Skeletal muscle tissue (tissue), 3 donors: ENCODE measurements at regions not wholly inside any gene's neighbourhood (a gene's known extent, or its start where the extent isn't known, plus 50 kb on each side); places are given as distances from the start of the nearest gene placed in this dataset.
"Not testable (repeated sequence)": the region's sequence is repeated elsewhere in the genome, so short reads cannot be mapped to it uniquely, and the experiment has no call there.

Source experiments
- H3K27ac ChIP-seq: one replicate; pipeline ENCODE4 v1.7.0; 2013; ENCODE audit warnings: mild to moderate bottlenecking, low read depth, low read length, inconsistent platforms
- H3K27me3 ChIP-seq, 3 donors: one replicate each; pipeline ENCODE4 v1.7.0; 2013; ENCODE audit warnings: low read length in 3 of 3; ENCODE audit not compliant: control insufficient read depth in 3 of 3, insufficient read depth in 3 of 3
- H3K36me3 ChIP-seq, 3 donors: one replicate each; pipeline ENCODE4 v1.7.0; 2013; ENCODE audit warnings: low read length in 3 of 3; ENCODE audit not compliant: control insufficient read depth in 3 of 3, insufficient read depth in 3 of 3
- H3K4me1 ChIP-seq, 3 donors: one replicate each; pipeline ENCODE4 v1.7.0; 2013; ENCODE audit warnings: low read length in 3 of 3, mild to moderate bottlenecking in 3 of 3; ENCODE audit not compliant: control insufficient read depth in 3 of 3, insufficient read depth in 3 of 3
- H3K4me3 ChIP-seq, 3 donors: one replicate each; pipeline ENCODE4 v1.7.0; 2013; ENCODE audit warnings: low read length in 3 of 3
- H3K9ac ChIP-seq, 3 donors: one replicate each; pipeline ENCODE4 v1.7.0; 2013; ENCODE audit warnings: low read length in 3 of 3, mild to moderate bottlenecking in 3 of 3, moderate library complexity in 2 of 3, low read depth in 1 of 3
- H3K9me3 ChIP-seq, 3 donors: one replicate each; pipeline ENCODE4 v1.7.0; 2013; ENCODE audit warnings: low read length in 3 of 3; ENCODE audit not compliant: control insufficient read depth in 3 of 3
- donor health status: Osteomylitis.

GRCh38 chr1:105254906-105255305 is 1505.2 kb downstream of the AMY1C start:
- Histone ChIP-seq H3K27ac (no peak overlapping the region), H3K9me3 (peaks cover 0 to 2% (median 0%) of the 10 kb centered on the region in 3 donors), H3K4me3 (no peak overlapping the region), H3K36me3 (no peaks in the 10 kb centered on the region), H3K27me3 (no peaks in the 10 kb centered on the region), H3K9ac (no peak overlapping the region), H3K4me1 (no peaks in the 10 kb centered on the region)

- H3K36me3 ChIP-seq = no peaks in the 10 kb centered on the region
- peaks cover 0 to 2% (median 0%) of the 10 kb centered on the region in 3 donors for H3K9me3 ChIP-seq
- no peak overlapping the region for H3K27ac ChIP-seq
- H3K27me3 ChIP-seq = no peaks in the 10 kb centered on the region
- no peaks in the 10 kb centered on the region for H3K4me1 ChIP-seq
- no peak overlapping the region for H3K9ac ChIP-seq
- no peak overlapping the region for H3K4me3 ChIP-seq
Measured at GRCh38 chr1:105260001-105260400, 1510.3 kb downstream of the AMY1C start.

DNA sequence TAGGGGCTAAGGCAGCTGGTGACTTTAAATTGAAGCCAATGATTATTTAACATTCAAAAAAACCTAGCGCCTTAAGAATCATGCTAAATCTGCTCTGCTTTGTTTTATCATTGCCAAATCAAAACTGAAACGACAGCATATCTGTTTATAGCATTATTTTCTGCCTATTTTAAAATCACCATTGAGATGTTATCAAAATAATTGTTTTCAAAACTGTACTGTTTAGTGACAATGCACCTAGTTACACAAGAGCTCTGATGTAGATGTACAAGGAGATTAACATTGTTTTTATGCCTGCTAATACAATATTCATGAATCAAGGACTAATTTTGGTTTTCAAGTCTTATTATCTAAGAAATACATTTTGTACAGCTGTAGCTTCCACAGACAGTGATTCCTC is 1521.3 kb downstream of the AMY1C start:
- Histone ChIP-seq H3K9ac (no peak overlapping the region), H3K27me3 (no peaks in the 10 kb centered on the region), H3K4me1 (no peaks in the 10 kb centered on the region), H3K27ac (no peak overlapping the region), H3K4me3 (no peak overlapping the region), H3K9me3 (no peaks in the 10 kb centered on the region), H3K36me3 (no peaks in the 10 kb centered on the region)

- H3K9me3 ChIP-seq, H3K27ac ChIP-seq, H3K4me1 ChIP-seq, H3K9ac ChIP-seq, H3K4me3 ChIP-seq, H3K27me3 ChIP-seq, H3K36me3 ChIP-seq: not testable (repeated sequence)
Measured at GRCh38 chr1:105272376-105272775, 1522.7 kb downstream of the AMY1C start.

- H3K27me3 ChIP-seq = no peaks in the 10 kb centered on the region
- H3K27ac ChIP-seq = no peak overlapping the region
- no peaks in the 10 kb centered on the region for H3K9me3 ChIP-seq
- H3K36me3 ChIP-seq = no peaks in the 10 kb centered on the region
- H3K9ac ChIP-seq = no peak overlapping the region
- H3K4me1 ChIP-seq = no peaks in the 10 kb centered on the region
- no peak overlapping the region for H3K4me3 ChIP-seq
Measured at GRCh38 chr1:105294838-105295237, 1545.1 kb downstream of the AMY1C start.

DNA sequence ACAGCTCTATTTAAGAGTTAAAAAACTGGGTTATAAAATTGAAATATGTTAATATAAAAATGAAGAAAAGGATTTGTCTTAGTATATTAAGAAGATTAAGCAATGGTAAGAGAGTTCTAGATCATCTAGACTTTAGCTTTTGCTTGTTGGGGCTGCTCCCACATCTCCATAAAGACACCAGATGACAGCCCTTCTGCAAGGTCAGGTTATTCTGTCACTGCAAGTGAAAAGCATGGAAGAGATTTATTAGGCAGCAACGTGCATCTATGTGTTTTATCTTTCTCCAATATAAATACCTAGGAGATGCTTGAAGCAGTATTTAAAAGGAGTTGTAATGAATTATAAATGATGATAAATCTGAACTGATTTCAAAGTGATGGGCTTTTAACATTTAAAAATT is 1560.4 kb downstream of the AMY1C start:
- Histone ChIP-seq H3K4me3 (no peak overlapping the region), H3K27ac (no peak overlapping the region), H3K27me3 (no peaks in the 10 kb centered on the region), H3K4me1 (no peaks in the 10 kb centered on the region), H3K9me3 (no peaks in the 10 kb centered on the region), H3K9ac (no peak overlapping the region), H3K36me3 (no peaks in the 10 kb centered on the region)

- Histone ChIP-seq H3K4me1 (no peaks in the 10 kb centered on the region), H3K27ac (no peak overlapping the region), H3K9me3 (peaks cover 0 to 3% (median 0%) of the 10 kb centered on the region in 3 donors), H3K36me3 (no peaks in the 10 kb centered on the region), H3K4me3 (no peak overlapping the region), H3K27me3 (no peaks in the 10 kb centered on the region), H3K9ac (no peak overlapping the region)
Measured at GRCh38 chr1:105317976-105318375, 1568.3 kb downstream of the AMY1C start.

GRCh38 chr1:105326886-105327285 is 1577.2 kb downstream of the AMY1C start:
- Histone ChIP-seq H3K4me1 (no peaks in the 10 kb centered on the region), H3K9ac (no peak overlapping the region), H3K9me3 (no peaks in the 10 kb centered on the region)

GRCh38 chr1:105337420-105337819 is 1587.7 kb downstream of the AMY1C start:
- H3K27ac ChIP-seq = no peak overlapping the region
- H3K27me3 ChIP-seq = no peaks in the 10 kb centered on the region
- no peaks in the 10 kb centered on the region for H3K9me3 ChIP-seq
- no peaks in the 10 kb centered on the region for H3K36me3 ChIP-seq
- H3K9ac ChIP-seq = no peak overlapping the region
- no peak overlapping the region for H3K4me3 ChIP-seq
- no peaks in the 10 kb centered on the region for H3K4me1 ChIP-seq

More at GRCh38 chr1:105326886-105327285, 1577.2 kb downstream of the AMY1C start:
- no peak overlapping the region for H3K27ac ChIP-seq
- H3K27me3 ChIP-seq = no peaks in the 10 kb centered on the region
- no peaks in the 10 kb centered on the region for H3K36me3 ChIP-seq
- H3K4me3 ChIP-seq = no peak overlapping the region

GRCh38 chr1:105343317-105343716 is 1593.6 kb downstream of the AMY1C start:
- Histone ChIP-seq H3K27me3 (no peaks in the 10 kb centered on the region), H3K9ac (no peak overlapping the region), H3K36me3 (no peaks in the 10 kb centered on the region), H3K4me1 (no peaks in the 10 kb centered on the region), H3K9me3 (no peaks in the 10 kb centered on the region), H3K27ac (no peak overlapping the region), H3K4me3 (no peak overlapping the region)

GRCh38 chr1:105359457-105359856 is 1609.8 kb downstream of the AMY1C start:
- no peaks in the 10 kb centered on the region for H3K4me1 ChIP-seq
- H3K36me3 ChIP-seq = no peaks in the 10 kb centered on the region
- H3K9me3 ChIP-seq = no peaks in the 10 kb centered on the region
- H3K27ac ChIP-seq = no peak overlapping the region
- H3K27me3 ChIP-seq = no peaks in the 10 kb centered on the region
- no peak overlapping the region for H3K4me3 ChIP-seq
- H3K9ac ChIP-seq = no peak overlapping the region
